ENCODE measurements at regions not wholly inside any gene's neighbourhood (a gene's known extent, or its start where the extent isn't known, plus 50 kb on each side); places are given as distances from the start of the nearest gene placed in this dataset.
A peak's percentile ranks its signal among the peaks of the same experiment; 100 is the strongest.

- H3K36me3 Mint-ChIP-seq, result no peaks in the 10 kb centered on the region
- H3K9me3 Mint-ChIP-seq, result peaks cover 0 to 3% (median 0%) of the 10 kb centered on the region in 3 donors
- no peak overlapping the region for H3K4me3 Mint-ChIP-seq
- peaks cover 7 to 13% (median 11%) of the 10 kb centered on the region in 3 donors for H3K4me1 Mint-ChIP-seq
- H3K27ac Mint-ChIP-seq, result no peak overlapping the region
- H3K27me3 Mint-ChIP-seq, result peaks cover 12% of the 10 kb centered on the region
These were observed 118.0 kb downstream of the SINHCAF start for GRCh38 chr12:31207799-31208465.

GRCh38 chr12:31210104-31210503 is 115.8 kb downstream of the SINHCAF start:
- H3K9me3 Mint-ChIP-seq, result peaks cover 0 to 3% (median 0%) of the 10 kb centered on the region in 3 donors
- peaks cover 2% of the 10 kb centered on the region in 3 donors for H3K4me1 Mint-ChIP-seq
- H3K4me3 Mint-ChIP-seq, result no peak overlapping the region
- H3K27ac Mint-ChIP-seq, result no peak overlapping the region
- H3K36me3 Mint-ChIP-seq, result no peaks in the 10 kb centered on the region
- no peaks in the 10 kb centered on the region for H3K27me3 Mint-ChIP-seq

GRCh38 chr12:31210541-31210940 is 115.4 kb downstream of the SINHCAF start:
- H3K27ac Mint-ChIP-seq, result no peak overlapping the region
- H3K36me3 Mint-ChIP-seq, result no peaks in the 10 kb centered on the region
- peaks cover 0 to under 1% (median 0%) of the 10 kb centered on the region in 3 donors for H3K4me1 Mint-ChIP-seq
- H3K9me3 Mint-ChIP-seq, result peaks cover 0 to 3% (median 0%) of the 10 kb centered on the region in 3 donors
- H3K27me3 Mint-ChIP-seq, result peaks cover 2% of the 10 kb centered on the region
- H3K4me3 Mint-ChIP-seq, result no peak overlapping the region

DNA sequence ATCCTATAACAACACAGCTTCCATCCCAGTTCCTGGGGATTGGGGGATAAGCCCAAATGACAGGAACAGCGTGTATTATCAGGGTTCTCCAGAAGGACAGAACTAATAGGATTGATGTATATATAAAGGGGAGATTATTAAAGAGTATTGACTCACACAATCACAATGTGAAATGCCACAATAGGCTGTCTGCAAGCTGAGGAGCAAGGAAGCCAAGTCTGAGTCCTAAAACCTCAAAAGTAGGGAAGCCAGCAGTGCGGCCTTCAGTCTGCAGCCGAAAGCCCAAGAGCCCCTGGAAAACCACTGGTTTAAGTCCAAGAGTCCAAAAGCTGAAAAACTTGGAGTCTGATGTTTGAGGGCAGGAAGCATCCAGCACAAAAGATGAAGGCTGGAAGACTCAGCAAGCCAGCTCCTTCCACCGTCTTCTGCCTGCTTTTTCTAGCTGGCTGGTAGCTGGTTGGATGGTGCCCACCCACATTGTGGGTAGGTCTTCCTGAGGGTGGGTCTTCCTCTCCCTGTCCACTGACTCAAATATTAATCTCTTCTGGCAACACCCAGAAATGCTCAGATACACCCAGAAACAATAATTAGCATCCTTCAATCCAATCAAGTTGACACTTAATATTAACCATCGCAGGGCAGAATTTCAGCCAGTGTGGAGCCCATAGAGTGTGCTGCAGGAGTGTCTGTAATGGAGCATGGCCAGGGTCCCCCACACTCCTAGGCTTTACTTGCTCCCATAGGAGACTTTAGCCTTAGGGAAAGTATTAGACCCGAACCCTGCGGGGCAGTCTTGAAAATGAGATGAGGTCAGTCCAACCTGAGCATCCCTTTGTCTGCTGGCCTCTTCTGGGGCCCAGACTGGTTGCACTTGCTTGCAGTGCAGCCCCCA is 111.1 kb downstream of the SINHCAF start:
- H3K4me1 Mint-ChIP-seq, result peaks cover 0 to 2% (median 1%) of the 10 kb centered on the region in 3 donors
- H3K9me3 Mint-ChIP-seq, result peaks cover 0 to 1% (median 0%) of the 10 kb centered on the region in 3 donors
- H3K36me3 Mint-ChIP-seq, result peaks cover 1% of the 10 kb centered on the region
- H3K27ac Mint-ChIP-seq, result no peak overlapping the region
- peaks cover 12% of the 10 kb centered on the region for H3K27me3 Mint-ChIP-seq
- no peak overlapping the region for H3K4me3 Mint-ChIP-seq

DNA sequence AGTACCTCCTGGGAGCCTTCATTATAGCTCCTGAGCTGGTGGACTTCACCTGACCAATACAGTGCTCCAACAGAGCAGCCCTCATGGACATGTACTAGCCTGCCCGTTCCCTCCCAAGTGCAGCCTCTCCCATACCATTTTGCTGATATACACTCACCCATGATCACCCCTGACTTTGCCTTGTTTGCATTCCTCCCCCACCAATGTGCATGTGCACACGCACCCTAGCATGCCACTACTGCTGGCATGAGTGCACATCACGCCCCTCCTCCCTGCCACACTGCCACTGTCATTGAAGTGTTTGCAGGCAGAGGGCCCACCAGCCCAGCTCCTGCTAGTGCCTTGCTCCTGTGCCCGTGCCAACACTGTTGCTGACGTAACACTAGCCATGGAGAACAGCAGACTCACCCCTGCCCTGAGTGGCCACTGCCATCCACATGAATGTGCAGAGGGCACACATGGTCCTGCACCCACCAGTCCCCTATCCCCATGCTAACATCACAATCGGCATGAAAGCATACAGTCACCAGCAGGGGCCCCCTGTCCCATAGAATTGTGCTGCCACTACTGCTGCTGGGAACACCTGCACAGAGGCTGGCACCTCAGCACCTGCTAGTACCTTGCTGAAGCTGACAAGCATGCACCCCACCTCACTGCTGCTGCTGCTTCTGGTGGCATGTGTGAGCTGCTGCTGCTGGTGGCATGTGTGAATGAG is 110.3 kb downstream of the SINHCAF start:
- H3K4me1 Mint-ChIP-seq, result peaks cover 0 to 2% (median 1%) of the 10 kb centered on the region in 3 donors
- H3K9me3 Mint-ChIP-seq, result peaks cover 0 to 1% (median 0%) of the 10 kb centered on the region in 3 donors
- peaks cover 12% of the 10 kb centered on the region for H3K27me3 Mint-ChIP-seq
- no peak overlapping the region for H3K27ac Mint-ChIP-seq
- peaks cover 4% of the 10 kb centered on the region for H3K36me3 Mint-ChIP-seq
- H3K4me3 Mint-ChIP-seq, result no peak overlapping the region

GRCh38 chr12:31216479-31216878 is 109.5 kb downstream of the SINHCAF start:
- Mint-ChIP-seq H3K27me3 (peaks cover 12% of the 10 kb centered on the region), H3K4me3 (no peak overlapping the region), H3K36me3 (peaks cover 4% of the 10 kb centered on the region), H3K27ac (no peak overlapping the region), H3K4me1 (peaks cover 0 to 2% (median 1%) of the 10 kb centered on the region in 3 donors), H3K9me3 (peaks cover 0 to 1% (median 0%) of the 10 kb centered on the region in 3 donors)

DNA sequence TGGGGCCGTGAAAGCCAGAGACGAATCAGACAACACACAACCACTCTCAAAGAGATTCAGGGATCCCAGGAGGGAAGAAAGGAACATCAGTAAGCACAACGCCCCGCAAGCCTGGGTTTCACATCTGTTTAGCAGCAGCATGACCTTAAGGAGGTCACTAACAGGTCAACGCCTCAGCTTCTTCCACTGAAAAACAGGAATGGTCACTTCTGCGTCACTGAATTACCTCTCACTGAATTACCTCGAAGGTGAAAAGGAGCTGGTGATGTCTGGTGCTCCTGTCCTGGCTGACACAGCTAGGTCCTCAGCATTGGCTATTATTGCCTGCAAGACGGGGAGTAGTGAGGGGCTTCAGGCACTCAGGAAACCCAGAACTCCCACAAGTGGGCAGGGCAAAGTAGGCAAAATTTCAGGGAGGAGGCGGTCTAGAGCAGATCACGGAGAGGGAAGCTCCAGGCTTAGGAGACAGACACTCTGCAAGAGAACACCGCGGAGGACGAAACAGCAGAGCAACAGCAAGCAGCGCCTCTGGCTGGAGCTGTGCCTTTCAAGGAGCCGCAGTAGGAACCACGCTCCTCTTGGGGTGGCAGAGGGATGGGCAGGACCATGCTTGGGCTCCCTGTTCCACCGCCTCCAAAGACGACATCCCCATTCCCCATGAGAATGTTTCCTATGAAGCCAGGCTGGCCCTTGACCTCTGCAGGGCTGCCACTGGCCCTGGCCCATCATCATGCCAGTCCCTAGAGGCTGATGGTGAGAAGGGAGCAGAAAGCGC is 108.4 kb downstream of the SINHCAF start:
- Mint-ChIP-seq H3K36me3 (peaks cover 5% of the 10 kb centered on the region), H3K9me3 (no peaks in the 10 kb centered on the region), H3K27ac (no peak overlapping the region), H3K4me3 (peak overlapping the region in 1 of 4 donors; percentile 41), H3K27me3 (peaks cover 12% of the 10 kb centered on the region), H3K4me1 (peaks cover 0 to 2% (median 1%) of the 10 kb centered on the region in 3 donors)

DNA sequence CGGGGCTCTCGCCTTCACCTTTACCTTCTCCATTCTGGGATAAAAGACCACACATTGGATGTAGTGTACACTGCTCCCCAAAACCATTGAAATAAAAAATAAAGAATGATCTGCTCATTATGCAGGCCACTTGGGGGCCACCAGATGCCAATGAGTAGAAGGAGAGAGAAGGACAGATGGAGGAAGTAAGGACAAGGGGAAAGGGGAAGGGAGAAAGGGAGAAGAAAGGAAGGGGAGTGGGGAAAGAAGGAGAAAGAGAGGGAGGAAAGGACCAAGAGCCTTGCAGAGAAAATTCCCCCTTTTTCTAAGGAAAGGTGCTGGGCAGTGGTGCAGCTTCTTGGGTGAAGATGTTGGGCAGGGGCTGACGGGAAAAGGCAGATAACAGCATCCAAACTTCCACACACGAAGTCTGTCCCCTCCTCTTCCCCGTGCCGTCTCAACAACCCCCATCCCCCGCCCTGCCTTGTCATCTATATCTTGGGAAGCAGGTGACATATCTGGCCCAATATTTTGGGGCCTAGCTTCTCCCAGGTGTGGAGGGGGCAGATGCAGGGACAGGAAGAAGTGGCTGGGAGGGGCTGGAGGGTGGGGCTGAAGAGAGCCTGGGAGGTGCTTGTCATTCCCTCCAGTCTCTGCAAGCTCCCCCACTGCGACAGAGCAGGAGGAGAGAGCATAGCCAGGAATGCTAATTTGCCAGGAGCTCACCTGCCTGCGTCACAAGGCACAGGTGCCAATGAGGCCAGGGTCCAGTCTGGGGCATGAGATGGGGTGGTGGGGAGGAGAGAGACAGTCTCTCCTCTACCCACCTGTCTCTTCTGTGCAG is 107.5 kb downstream of the SINHCAF start:
- Mint-ChIP-seq H3K4me1 (peaks cover 0 to 2% (median 1%) of the 10 kb centered on the region in 3 donors), H3K36me3 (peaks cover 5% of the 10 kb centered on the region), H3K27ac (no peak overlapping the region), H3K4me3 (no peak overlapping the region), H3K27me3 (peaks cover 12% of the 10 kb centered on the region), H3K9me3 (no peaks in the 10 kb centered on the region)

DNA sequence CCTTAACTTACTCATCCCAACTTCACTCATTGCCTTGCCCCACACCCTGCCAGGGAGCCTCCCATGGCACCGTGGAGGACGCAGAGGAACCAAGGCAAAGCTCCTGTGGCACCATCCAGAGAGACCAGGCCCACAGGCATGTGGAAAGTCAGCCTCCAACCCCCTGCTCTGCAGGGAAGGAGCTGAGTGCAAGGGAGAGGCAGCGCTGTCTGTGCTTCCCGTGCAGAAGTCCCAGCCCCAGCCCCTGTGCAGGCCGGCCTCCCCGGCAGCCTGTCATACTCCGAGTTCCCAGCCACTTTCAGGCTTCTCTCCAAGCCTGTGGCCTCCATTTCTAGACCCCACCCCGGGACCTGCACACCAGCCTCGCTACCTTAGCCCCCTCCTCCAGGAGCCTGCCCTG is 106.4 kb downstream of the SINHCAF start:
- Mint-ChIP-seq H3K4me1 (peaks cover 0 to 2% (median 1%) of the 10 kb centered on the region in 3 donors), H3K4me3 (no peak overlapping the region), H3K36me3 (peaks cover 5% of the 10 kb centered on the region), H3K27me3 (peaks cover 12% of the 10 kb centered on the region), H3K9me3 (no peaks in the 10 kb centered on the region), H3K27ac (peak overlapping the region in 1 of 3 donors; percentile 20)

GRCh38 chr12:31220061-31220460 is 105.9 kb downstream of the SINHCAF start:
- Mint-ChIP-seq H3K36me3 (peaks cover 5% of the 10 kb centered on the region), H3K27ac (peak overlapping the region in 1 of 3 donors; percentile 20), H3K4me3 (no peak overlapping the region), H3K27me3 (peaks cover 12% of the 10 kb centered on the region), H3K4me1 (peaks cover 0 to 2% (median 1%) of the 10 kb centered on the region in 3 donors), H3K9me3 (no peaks in the 10 kb centered on the region)

GRCh38 chr12:31220633-31221550 is 105.1 kb downstream of the SINHCAF start:
- no peak overlapping the region for H3K4me3 Mint-ChIP-seq
- H3K27me3 Mint-ChIP-seq, result peaks cover 7% of the 10 kb centered on the region
- no peak overlapping the region for H3K27ac Mint-ChIP-seq
- H3K36me3 Mint-ChIP-seq, result peaks cover 7% of the 10 kb centered on the region
- no peaks in the 10 kb centered on the region for H3K9me3 Mint-ChIP-seq
- H3K4me1 Mint-ChIP-seq, result peaks cover 0 to 2% (median 0%) of the 10 kb centered on the region in 3 donors

DNA sequence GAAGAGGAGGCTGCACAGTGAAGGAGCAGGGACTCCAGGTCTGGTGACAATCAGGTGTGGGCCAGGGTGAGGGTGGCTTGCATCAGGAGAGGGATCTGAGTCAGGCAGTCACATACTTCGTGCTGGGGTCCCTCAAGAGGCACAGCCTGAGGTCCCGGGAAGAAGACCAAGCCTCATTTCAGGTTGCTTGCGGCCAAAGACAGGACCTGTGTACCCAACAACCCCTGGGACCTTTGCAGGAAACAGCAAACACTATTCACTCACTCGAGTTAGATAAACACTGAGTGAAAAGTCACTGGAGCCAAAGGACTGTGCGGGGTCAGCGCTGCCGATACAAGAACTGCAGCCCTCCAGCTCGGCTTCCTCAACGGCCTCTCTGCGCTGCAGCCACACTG is 104.4 kb downstream of the SINHCAF start:
- Mint-ChIP-seq H3K9me3 (no peaks in the 10 kb centered on the region), H3K27ac (no peak overlapping the region), H3K27me3 (peaks cover 6% of the 10 kb centered on the region), H3K4me3 (no peak overlapping the region), H3K4me1 (peaks cover 0 to 2% (median 0%) of the 10 kb centered on the region in 3 donors), H3K36me3 (peaks cover 7% of the 10 kb centered on the region)
